ENCODE measurements at regions not wholly inside any gene's neighbourhood (a gene's known extent, or its start where the extent isn't known, plus 50 kb on each side); places are given as distances from the start of the nearest gene placed in this dataset.

DNA sequence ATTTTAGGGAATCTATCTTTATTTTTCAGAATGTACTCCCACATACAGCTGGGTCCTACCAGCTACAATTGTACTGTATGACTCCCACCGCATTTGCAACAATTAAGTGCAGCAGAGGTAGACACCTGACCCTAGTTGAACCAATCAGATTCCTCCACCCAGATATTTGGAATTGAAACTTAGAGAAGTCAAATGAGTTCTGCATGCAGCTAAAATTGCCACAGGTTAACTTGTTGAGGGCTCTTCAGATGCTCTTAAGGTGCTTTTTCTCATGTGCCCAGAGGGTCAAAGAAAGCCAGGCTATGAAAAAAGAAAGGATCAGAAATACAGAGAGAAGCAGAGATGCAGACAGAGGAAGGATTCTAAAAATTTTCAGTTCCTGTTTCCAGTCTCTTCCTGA lies 68.0 kb upstream of the TES start:
- no peak for TF ChIP-seq EP300 (IDR thresholded peaks at IDR 0.05)
- TF ChIP-seq, protein P1, sequence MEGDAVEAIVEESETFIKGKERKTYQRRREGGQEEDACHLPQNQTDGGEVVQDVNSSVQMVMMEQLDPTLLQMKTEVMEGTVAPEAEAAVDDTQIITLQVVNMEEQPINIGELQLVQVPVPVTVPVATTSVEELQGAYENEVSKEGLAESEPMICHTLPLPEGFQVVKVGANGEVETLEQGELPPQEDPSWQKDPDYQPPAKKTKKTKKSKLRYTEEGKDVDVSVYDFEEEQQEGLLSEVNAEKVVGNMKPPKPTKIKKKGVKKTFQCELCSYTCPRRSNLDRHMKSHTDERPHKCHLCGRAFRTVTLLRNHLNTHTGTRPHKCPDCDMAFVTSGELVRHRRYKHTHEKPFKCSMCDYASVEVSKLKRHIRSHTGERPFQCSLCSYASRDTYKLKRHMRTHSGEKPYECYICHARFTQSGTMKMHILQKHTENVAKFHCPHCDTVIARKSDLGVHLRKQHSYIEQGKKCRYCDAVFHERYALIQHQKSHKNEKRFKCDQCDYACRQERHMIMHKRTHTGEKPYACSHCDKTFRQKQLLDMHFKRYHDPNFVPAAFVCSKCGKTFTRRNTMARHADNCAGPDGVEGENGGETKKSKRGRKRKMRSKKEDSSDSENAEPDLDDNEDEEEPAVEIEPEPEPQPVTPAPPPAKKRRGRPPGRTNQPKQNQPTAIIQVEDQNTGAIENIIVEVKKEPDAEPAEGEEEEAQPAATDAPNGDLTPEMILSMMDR (IDR thresholded peaks at IDR 0.05): no peak
- TF ChIP-seq POLR2AphosphoS5 (IDR thresholded peaks at IDR 0.05): no peak

Measured in esophagus muscularis mucosa (tissue), 4 donors.